Erythroblast (primary cell): ENCODE measurements at regions not wholly inside any gene's neighbourhood (a gene's known extent, or its start where the extent isn't known, plus 50 kb on each side); places are given as distances from the start of the nearest gene placed in this dataset.

ENCODE experiments used
- GATA1 ChIP-seq: IDR thresholded peaks from 2 replicates; pipeline ENCODE4 v1.6.1; 2011; ENCODE audit warnings: low read depth, mild to moderate bottlenecking, control low read depth, low read length, moderate library complexity
- POLR2A ChIP-seq: IDR thresholded peaks from 2 replicates; pipeline ENCODE4 v1.6.1; 2011; ENCODE audit warnings: mild to moderate bottlenecking, low read length

DNA sequence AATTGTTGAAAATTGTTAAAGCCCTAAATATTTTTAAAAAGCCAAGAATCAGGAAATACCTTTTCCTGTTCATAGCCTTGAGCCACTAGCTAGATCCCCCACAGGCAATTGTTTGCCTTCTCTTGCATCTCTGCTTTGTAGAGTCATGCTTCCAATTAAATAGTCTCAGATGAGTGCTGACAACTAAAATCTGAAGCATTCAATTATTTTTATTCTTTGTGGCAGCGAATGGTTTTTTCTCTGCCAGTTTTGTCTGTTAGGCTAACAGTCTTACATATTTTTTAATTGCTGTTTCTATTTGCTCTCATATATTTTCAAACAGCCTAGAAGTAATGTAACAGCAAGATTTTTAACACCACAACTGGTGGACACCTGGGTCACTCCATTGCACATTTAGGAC, 277.1 kb upstream of the GBE1 start:
- TF ChIP-seq POLR2A: no peak
- no peak for TF ChIP-seq GATA1
